Hepatic stellate cell (primary cell): ENCODE measurements at regions not wholly inside any gene's neighbourhood (a gene's known extent, or its start where the extent isn't known, plus 50 kb on each side); places are given as distances from the start of the nearest gene placed in this dataset.

Source experiments
- DNase-seq: peaks from one replicate; pipeline ENCODE4 v3.0.0; 2011; ENCODE audit warnings: low spot score

- DNase-seq, result no peak
These were observed 54.6 kb upstream of the PRDX6 start for GRCh38 chr1:173422456-173422976.

- no peak for DNase-seq
These were observed 53.8 kb upstream of the PRDX6 start for GRCh38 chr1:173423291-173423690.

- no peak for DNase-seq
These were observed 53.0 kb upstream of the PRDX6 start for GRCh38 chr1:173424143-173424542.

- no peak for DNase-seq
These were observed 52.2 kb upstream of the PRDX6 start for GRCh38 chr1:173424782-173425407.

GRCh38 chr1:173426057-173426456 lies 51.1 kb upstream of the PRDX6 start:
- DNase-seq, result no peak

- DNase-seq, result no peak
These were observed 49.7 kb upstream of the PRDX6 start for GRCh38 chr1:173427146-173428054.
